Inflammatory macrophage (primary cell): ENCODE measurements at regions not wholly inside any gene's neighbourhood (a gene's known extent, or its start where the extent isn't known, plus 50 kb on each side); places are given as distances from the start of the nearest gene placed in this dataset.

Experiments used
- DNase-seq, 2 donors: peaks; one replicate each; pipeline ENCODE4 v3.0.0-alpha.2; 2020 to 2022

- no peak for DNase-seq
Observed at GRCh38 chr11:91433284-91434010, 791.2 kb upstream of the FAT3 start.

- DNase-seq = no peak
Observed at GRCh38 chr11:91421641-91422040, 803.0 kb upstream of the FAT3 start.

DNA sequence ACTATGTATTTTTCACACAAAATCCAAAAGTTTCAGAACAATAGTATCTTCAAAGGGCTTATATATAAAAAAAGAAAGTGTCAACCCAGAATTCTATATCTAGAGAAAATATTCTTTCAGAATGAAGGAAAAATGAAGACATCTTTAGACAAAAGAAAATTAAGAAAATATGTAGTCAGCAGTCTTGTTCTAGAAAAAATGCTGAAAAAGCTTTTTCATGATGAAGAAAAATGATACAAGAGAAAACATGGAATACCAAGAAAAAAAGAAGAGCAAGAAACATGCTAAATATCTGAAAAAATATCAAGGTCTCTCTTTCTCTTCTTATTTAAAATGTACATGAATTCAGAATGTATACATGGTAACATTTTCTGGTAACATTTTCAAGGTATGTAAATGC, 816.8 kb upstream of the FAT3 start:
- DNase-seq = no peak

DNA sequence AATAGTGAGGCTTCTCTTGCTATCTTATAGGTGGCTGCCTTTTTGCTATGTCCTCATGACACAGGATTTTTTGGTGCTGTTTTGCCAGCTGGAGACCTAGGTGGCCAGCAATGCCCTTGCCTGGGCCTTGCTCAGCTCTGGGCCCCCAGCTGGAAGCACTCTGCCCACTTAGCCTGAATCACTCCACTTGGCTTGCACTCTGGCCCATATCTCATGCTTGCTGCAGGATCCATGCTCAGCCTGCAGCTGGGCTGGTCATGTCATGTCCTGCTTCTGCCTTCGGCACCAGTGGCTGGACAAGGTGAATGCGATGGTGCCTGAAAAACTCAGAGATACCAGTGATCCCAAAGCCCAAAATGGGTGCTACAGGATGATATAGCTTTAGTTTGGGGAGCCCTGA, 818.6 kb upstream of the FAT3 start:
- DNase-seq = no peak

GRCh38 chr11:91404344-91404743, 820.3 kb upstream of the FAT3 start:
- no peak for DNase-seq

DNA sequence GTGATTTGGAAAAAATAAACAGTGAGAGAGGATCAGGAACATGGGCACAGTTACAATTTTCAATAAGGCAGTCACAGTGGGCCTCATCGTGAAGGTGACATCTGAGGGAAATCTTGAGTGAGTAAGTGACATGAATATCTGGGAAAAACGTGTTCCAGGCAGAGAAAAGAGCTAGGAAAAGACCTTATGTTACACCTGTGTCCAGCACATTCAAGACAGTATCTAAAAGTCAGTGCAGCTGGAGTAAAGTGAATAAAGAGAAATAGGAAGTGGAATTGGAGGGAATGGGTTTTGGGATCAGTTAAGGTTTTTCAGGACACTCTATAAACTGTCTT, 827.5 kb upstream of the FAT3 start:
- no peak for DNase-seq

- no peak for DNase-seq
Observed at GRCh38 chr11:91396236-91397133, 828.1 kb upstream of the FAT3 start.

GRCh38 chr11:91394727-91395414, 829.7 kb upstream of the FAT3 start:
- no peak for DNase-seq

DNA sequence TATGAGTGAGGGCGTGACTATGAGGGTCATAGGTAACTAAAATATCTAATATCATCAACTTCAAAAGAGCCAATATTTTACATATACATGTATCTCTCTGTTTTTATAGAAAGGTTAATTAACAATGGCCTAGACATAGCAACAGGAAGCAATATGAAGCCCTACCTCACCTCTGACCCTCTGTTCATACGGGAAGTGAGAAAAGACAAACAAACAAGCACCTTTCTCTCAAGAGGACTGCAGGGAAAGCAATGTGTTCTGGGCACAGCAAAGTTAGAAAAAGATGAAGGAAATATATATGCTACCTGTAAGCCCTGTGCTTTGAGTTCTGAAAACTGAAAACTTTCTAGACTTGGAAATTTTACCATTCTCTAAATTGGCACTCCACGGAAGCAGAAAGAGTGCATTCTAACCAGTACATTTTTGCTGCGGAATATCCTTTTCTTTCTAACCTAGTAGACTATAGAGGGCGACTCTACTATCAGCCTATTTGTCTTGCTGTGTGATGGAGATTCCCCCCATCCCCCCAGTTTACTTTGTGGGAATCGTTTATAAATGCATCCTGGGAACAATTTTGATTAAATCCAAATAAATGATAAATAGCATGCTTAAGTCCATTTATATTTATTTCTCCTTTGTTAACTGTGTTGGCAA, 830.4 kb upstream of the FAT3 start:
- no peak for DNase-seq

- DNase-seq = no peak
Observed at GRCh38 chr11:91382946-91383345, 841.7 kb upstream of the FAT3 start.

DNA sequence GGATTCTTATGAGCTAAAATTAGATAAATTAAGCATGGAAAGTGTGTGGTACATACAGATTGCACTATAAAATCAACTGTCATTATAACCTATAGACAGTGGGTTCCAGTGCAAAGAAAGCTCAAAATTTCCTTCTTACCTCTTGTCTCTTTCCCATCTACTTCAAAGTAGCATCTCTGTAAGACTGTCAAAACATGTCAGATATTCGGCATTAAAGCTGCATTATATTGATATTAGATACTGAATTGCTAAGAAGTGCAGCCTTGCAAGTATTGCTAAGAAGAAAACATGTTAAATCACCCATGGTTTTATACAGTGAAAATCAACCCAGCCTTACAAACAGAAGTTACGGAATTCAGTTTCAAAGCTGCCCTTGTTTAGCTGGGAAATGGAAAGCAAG, 849.8 kb upstream of the FAT3 start:
- no peak for DNase-seq

DNA sequence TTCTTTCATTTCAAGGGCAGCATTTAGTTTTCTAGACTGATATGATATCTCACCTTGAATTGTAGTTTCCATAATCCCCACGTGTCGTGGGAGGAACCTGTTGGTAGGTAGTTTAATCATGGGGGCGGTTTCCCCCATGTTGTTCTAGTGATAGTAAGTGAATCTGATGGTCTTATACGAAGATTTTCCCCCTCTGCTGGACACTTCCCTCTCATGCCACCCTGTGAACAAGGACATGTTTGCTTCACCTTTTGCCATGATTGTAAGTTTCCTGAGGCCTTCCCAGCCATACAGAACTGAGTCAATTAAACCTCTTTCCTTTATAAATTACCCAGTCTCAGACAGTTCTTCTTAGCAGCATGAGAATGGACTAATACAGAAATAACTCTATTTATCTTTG, 851.1 kb upstream of the FAT3 start:
- DNase-seq = no peak

- no peak for DNase-seq
Observed at GRCh38 chr11:91366816-91367215, 857.8 kb upstream of the FAT3 start.

DNA sequence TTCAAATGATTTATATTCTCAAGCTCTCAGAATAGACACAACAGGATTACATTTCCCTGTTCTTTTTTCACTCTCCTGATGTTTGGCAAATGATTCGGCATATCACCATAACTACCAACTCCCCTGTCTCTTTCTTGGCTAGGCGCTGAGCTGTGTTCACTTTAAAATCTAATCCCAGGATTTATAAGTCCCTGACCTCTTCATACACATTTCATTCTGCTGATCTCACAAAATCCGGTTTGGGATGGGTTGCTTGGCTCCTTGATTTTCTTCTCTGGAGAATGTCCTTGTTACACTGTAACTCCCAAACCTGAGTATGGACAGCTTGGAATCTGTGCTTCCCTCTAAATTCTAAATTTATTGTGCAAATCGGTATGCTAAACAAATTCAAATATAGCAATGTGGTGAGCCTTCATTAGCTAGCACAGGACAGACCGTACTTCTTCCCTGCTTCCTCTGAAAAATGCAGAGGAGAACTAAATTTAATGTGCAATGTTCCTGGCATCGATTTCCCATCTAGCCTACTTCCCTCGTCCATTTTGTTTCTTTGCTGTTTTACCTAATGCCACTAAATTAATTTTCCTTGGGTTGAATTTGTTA, 858.5 kb upstream of the FAT3 start:
- DNase-seq = no peak

DNA sequence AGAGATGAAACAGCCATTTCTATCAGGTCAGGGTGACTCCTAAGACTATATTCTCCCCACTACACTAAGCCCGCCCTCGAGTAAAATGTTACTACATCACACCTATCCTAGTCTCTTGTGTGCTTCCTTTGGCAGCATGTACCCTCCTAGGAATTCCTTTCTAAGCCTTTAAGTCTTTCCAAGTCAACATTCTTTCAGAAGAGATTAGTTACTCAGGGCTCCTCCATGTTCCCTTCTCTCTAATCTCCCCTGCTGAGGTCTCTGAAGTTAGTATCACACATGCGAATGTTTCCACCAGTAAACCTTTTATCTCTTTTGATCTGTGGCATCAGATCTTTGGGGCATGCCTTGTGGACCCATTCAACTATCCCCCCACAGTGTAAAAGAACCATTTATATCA, 873.7 kb upstream of the FAT3 start:
- DNase-seq = no peak

DNA sequence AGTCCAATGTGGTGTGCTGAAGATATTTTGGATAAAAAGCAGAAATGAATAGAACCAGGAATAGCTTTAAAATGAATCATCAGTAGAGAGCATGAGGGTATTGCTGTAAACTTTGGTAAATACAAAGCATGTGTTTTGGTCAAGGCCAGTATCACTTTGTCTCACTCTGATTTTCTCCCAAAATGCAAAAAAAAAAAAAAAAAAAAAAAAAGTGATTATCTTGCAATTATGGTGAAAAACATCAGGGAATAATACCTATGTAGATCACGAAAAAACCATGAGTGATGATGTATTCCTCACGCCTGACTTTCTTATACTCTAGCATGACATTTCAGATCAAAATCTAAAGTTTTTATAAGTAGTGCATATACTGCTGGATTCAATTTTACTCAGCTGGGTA, 897.9 kb upstream of the FAT3 start:
- DNase-seq = no peak

- no peak for DNase-seq
Observed at GRCh38 chr11:91326280-91326679, 898.3 kb upstream of the FAT3 start.

GRCh38 chr11:91314521-91314920, 910.1 kb upstream of the FAT3 start:
- no peak for DNase-seq

GRCh38 chr11:91312541-91312940, 912.1 kb upstream of the FAT3 start:
- no peak for DNase-seq

DNA sequence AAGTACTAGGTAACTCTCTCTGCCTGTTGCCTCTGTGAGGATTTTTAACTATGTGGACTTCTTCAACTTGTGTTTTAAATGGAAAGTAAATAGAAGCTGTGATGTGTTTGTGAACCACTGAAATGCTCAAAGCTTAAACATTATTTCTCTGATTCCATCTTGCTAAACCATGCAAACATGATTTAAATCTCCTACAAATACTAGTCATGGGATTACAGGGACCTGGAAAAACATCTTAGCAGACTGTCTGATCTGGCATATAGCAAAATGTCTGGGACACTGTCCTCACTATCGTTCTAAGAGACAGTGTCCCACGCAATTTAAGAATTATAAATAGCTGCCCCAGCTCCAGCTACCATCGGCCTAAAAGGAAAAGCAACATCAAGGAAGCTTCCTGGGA, 914.5 kb upstream of the FAT3 start:
- no peak for DNase-seq

DNA sequence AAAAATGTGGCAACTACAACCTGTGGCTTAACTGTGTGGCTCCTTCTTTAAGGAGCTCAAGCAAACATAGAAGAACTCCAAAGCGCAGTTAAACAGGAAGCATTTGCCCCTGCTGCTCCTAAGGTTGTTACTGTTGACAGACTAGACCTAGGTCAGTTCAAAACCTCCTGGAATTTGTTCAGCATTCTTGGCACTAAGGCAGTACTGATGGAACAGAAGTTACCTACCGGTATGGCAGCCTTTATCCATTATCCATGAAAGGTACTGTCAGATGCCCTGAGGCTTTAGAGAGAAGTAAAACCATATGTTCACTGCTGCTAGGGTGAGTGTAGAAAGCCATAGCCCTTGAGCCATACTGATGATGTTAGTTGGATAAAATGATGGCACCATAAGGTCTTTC, 916.5 kb upstream of the FAT3 start:
- no peak for DNase-seq

DNA sequence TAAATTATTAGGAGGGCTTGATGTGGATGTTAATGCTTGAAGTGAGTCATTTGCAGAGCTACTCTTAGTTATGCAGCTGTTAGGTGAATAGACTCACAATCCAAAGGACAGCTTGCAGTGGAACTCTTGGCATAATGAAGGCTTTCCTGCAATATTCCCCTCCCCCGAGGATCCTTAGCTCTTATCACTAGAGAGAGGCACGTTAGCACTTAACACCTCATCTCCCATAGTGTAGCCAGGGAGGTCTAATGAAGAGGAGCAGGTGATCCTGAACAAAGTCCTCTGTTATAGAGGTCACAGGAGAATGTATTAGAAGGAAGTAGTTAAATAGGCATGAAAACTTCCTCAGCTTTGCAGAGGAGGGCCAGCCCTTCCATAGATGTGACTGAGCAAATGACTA, 919.2 kb upstream of the FAT3 start:
- DNase-seq = no peak

GRCh38 chr11:91303749-91304148, 920.9 kb upstream of the FAT3 start:
- DNase-seq = no peak
